OCI-LY3 (cell line): ENCODE measurements at regions not wholly inside any gene's neighbourhood (a gene's known extent, or its start where the extent isn't known, plus 50 kb on each side); places are given as distances from the start of the nearest gene placed in this dataset.

Experiments used
- EZH2phosphoT487 ChIP-seq: fragments of 200-600 bp; shearing (Covaris generic); IDR thresholded peaks from 2 replicates; pipeline ENCODE4 v1.6.1; 2018; ENCODE audit warnings: antibody characterized with exemption, mixed run types, low read depth
- TF ChIP-seq, protein P1 (sequence below): fragments of 200-600, 300-600 bp; sonication (generic); IDR thresholded peaks from 2 replicates; pipeline ENCODE4 v1.5.1; 2014; ENCODE audit warnings: antibody characterized with exemption, low read length, low read depth

DNA sequence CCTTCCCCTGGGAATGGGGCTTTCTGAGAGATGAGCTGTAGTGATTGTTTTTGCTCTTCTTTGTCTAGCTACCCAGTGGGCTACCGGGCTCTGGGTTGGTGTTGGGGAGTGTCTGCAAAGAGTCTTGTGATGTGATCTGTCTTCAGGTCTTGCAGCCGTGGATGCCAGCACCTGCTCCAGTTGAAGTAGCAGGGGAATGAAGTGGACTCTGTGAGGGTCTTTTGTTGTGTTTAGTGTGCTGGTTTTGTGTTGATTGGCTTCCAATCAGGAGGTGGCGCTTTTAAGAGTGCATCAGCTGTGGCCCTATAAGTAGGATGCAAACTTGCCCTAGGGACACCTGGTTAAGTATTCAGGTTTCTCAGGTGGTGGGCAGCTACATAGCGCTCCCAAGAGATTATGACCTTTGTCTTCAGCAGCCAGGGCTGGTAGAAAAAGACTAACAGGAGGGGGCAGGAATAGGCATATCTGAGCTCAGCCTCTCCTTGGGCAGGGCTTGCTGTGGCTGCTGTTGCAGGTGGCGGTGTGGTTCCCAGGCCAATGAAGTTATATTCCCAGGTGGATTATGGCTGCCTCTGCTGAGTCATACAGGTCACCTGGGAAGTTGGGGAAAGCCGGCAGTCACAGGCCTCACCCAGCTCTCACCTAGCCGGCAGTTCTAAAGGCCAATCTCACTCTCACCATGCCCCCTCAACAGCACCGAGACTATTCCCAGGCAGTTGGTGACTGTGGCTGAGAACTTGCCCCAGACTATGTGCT lies 315.7 kb upstream of the C11orf87 start:
- TF ChIP-seq, protein P1, sequence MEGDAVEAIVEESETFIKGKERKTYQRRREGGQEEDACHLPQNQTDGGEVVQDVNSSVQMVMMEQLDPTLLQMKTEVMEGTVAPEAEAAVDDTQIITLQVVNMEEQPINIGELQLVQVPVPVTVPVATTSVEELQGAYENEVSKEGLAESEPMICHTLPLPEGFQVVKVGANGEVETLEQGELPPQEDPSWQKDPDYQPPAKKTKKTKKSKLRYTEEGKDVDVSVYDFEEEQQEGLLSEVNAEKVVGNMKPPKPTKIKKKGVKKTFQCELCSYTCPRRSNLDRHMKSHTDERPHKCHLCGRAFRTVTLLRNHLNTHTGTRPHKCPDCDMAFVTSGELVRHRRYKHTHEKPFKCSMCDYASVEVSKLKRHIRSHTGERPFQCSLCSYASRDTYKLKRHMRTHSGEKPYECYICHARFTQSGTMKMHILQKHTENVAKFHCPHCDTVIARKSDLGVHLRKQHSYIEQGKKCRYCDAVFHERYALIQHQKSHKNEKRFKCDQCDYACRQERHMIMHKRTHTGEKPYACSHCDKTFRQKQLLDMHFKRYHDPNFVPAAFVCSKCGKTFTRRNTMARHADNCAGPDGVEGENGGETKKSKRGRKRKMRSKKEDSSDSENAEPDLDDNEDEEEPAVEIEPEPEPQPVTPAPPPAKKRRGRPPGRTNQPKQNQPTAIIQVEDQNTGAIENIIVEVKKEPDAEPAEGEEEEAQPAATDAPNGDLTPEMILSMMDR, result no peak
- no peak for TF ChIP-seq EZH2phosphoT487
